Activated T-cell treated with anti-CD3 and anti-CD28 coated beads, Interleukin-2, amount 50 U/mL, for 72 hours (primary cell): ENCODE measurements at regions not wholly inside any gene's neighbourhood (a gene's known extent, or its start where the extent isn't known, plus 50 kb on each side); places are given as distances from the start of the nearest gene placed in this dataset.

Experiments used
- ATAC-seq, 2 donors: fragments of 150-1000 bp; cut with Tn5 transposase; replicated peaks in 1 of 2; 2 replicates each; pipeline ENCODE4 v1.10.0; 2021; ENCODE audit warnings: moderate library complexity in 2 of 2, mild to moderate bottlenecking in 1 of 2
- DNase-seq, 2 donors: peaks; one replicate each; pipeline ENCODE4 v3.0.0; 2021 to 2022; ENCODE audit warnings: mixed read lengths in 1 of 2
- H3K27ac Mint-ChIP-seq: one replicate; pipeline ENCODE4 v1.8.0; 2022; ENCODE audit warnings: mild to moderate bottlenecking, moderate library complexity, mixed read lengths
- H3K27me3 Mint-ChIP-seq: one replicate; pipeline ENCODE4 v1.8.0; 2022; ENCODE audit warnings: low read depth, mixed read lengths
- H3K36me3 Mint-ChIP-seq, 2 donors: one replicate each; pipeline ENCODE4 v1.8.0; 2022; ENCODE audit warnings: mixed read lengths in 2 of 2, mild to moderate bottlenecking in 1 of 2; ENCODE audit not compliant: insufficient read depth in 2 of 2
- H3K4me1 Mint-ChIP-seq: one replicate; pipeline ENCODE4 v1.8.0; 2022; ENCODE audit warnings: low read depth, mixed read lengths
- H3K4me3 Mint-ChIP-seq, 2 donors: one replicate each; pipeline ENCODE4 v1.8.0; 2022; ENCODE audit warnings: mild to moderate bottlenecking in 2 of 2, mixed read lengths in 2 of 2, moderate library complexity in 2 of 2
- H3K9me3 Mint-ChIP-seq, 2 donors: one replicate each; pipeline ENCODE4 v1.8.0; 2022; ENCODE audit warnings: mixed read lengths in 2 of 2

DNA sequence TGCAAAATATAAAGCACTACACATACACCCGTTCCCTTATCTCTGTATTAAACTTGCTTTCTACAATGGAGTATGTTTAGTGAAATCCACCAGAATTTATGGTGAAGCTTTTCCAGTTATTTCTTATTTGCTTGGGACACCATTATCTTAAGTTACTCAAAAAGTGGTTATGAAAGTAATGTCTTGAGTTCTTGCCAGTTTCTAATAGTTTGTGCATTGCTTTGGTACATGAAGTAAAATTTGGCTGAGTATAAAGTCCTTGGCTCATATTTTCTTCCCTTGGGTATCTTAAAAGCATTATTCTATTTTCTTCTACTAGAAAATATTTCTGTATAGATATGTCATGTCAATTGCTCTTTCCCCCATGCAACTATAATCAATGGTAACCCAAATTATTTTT, 85.2 kb downstream of the POLR1F start:
- no peaks in the 10 kb centered on the region for H3K4me1 Mint-ChIP-seq

DNA sequence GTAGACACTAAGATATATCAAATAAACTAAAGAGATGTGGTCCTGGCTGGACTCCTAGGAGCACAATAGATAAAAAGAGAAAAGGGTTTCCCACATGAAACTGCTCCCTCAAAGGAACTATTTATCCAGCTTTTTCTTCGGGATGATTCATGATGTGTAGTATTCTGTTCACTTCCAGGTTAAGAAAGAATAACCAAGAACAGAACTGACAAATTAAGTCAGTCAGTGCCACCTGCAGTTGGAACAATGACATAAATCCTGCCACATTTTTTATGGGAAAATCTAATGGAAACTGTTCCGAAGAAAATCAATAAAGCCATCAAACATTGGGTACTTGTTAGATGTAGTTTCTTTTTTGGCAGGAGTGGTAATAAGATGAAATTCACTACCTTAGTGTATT, 87.1 kb downstream of the POLR1F start:
- Mint-ChIP-seq H3K36me3 (no peaks in the 10 kb centered on the region), H3K4me1 (no peaks in the 10 kb centered on the region), H3K27ac (no peak overlapping the region), H3K4me3 (no peak overlapping the region), H3K9me3 (peaks cover 4 to 6% of the 10 kb centered on the region in 2 donors), H3K27me3 (no peaks in the 10 kb centered on the region)
- ATAC-seq (no peak), DNase-seq (no peak)

More for the DNA sequence above, 85.2 kb downstream of the POLR1F start:
- H3K4me3 Mint-ChIP-seq, result no peak overlapping the region
- DNase-seq, result no peak
- H3K27me3 Mint-ChIP-seq, result no peaks in the 10 kb centered on the region
- H3K36me3 Mint-ChIP-seq, result no peaks in the 10 kb centered on the region
- H3K9me3 Mint-ChIP-seq, result peaks cover 4 to 5% of the 10 kb centered on the region in 2 donors
- no peak overlapping the region for H3K27ac Mint-ChIP-seq
- no peak for ATAC-seq

DNA sequence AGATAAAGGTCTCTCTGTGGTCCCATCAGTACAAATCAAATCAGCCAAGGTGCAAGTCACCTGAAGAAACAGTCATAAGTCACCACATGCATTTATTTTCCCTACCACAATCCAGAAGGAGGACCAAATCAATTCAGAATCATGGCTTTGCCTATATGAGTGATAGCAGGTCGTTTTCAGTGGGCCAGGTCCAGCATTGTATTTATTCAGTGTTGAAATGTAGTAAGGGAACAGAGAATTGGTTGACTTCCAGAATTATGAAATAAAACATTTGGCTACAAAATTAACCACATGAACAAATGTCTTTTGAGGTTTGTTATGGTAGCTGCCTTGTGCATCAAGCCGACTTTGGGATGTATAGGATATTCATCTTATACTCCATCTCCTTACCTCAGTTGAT, 88.4 kb downstream of the POLR1F start:
- DNase-seq, result no peak
- H3K27ac Mint-ChIP-seq, result no peak overlapping the region
- H3K4me1 Mint-ChIP-seq, result no peaks in the 10 kb centered on the region
- H3K36me3 Mint-ChIP-seq, result no peaks in the 10 kb centered on the region
- H3K4me3 Mint-ChIP-seq, result no peak overlapping the region
- H3K27me3 Mint-ChIP-seq, result no peaks in the 10 kb centered on the region
- peaks cover 3 to 6% of the 10 kb centered on the region in 2 donors for H3K9me3 Mint-ChIP-seq
- ATAC-seq, result no peak

DNA sequence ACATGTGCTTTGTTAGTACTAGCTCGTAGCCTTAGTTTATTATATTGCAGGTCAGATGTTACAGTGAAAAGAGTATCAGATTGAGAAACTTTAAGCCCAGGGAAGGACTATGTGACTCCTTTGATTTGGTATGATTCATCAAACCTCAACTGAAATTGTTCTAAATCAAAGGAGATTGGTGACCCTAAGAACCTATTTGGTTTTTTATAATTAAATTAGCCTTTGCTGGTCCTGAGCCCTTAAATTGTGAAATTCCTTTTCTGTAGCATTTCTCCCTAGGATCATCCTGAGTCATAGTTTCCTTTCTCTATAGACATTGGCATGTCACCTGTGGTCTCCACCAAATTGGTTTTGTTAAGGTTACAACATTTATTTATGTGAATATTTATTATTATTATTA, 89.7 kb downstream of the POLR1F start:
- Mint-ChIP-seq H3K27ac (no peak overlapping the region), H3K4me3 (no peak overlapping the region), H3K36me3 (no peaks in the 10 kb centered on the region), H3K4me1 (no peaks in the 10 kb centered on the region), H3K9me3 (peaks cover 3 to 6% of the 10 kb centered on the region in 2 donors), H3K27me3 (no peaks in the 10 kb centered on the region)
- DNase-seq, result no peak
- ATAC-seq, result no peak

DNA sequence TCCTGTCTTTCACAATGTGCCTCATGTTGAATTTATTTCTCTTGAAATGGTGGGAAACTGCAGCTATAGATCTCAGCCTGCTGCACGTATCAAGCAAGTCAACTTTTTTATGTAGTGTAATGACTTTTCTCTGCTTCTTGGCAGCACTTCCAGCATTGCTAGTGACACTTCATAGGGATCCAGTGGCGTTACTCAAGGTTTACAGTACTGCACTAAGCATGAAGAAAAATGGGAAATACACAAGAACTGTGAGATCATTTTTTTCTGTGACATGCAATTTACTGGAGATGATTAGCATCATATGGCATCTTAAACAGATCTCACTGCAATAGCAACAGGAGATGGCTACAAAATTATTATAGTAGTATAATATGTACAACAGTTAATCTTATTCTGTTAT, 90.9 kb downstream of the POLR1F start:
- Mint-ChIP-seq H3K4me1 (no peaks in the 10 kb centered on the region), H3K27ac (no peak overlapping the region), H3K36me3 (no peaks in the 10 kb centered on the region), H3K27me3 (no peaks in the 10 kb centered on the region), H3K9me3 (peaks cover 2 to 4% of the 10 kb centered on the region in 2 donors), H3K4me3 (no peak overlapping the region)
- no peak for DNase-seq
- no peak for ATAC-seq

DNA sequence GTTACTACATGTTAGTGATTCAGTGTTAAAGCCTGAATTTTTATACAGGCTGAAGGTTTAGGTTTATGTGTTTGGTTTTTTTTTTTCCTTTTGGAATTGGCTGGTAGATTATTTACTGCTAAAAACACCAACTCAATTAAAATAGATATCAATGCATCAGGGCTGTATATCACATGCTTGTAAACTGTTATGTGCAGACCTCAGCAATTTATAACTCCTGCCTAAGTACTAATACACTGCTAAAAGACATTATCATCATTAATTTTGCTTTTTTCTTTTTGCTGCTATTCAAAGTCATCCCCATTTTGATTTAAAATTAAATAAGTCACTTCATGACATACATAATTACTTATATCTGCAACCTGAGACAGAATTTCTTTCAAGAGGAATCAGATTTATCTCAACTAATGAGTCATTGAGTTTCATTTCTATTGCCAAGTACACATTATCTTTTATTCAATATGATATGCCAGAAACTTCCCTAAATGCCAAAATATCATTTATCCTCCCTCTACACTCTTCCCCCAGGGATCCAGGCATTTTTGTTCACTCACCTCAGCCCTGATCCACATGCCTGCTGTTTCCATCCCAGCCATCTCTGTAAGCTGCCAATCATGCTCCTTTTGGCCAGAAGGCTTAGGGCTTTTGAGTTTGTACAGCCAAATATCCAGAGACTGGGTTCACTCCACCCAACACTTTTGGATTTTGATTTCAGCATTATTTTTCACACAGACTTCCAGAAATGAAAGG, 98.5 kb downstream of the POLR1F start:
- no peaks in the 10 kb centered on the region for H3K36me3 Mint-ChIP-seq
- no peak for ATAC-seq
- H3K27ac Mint-ChIP-seq, result no peak overlapping the region

DNA sequence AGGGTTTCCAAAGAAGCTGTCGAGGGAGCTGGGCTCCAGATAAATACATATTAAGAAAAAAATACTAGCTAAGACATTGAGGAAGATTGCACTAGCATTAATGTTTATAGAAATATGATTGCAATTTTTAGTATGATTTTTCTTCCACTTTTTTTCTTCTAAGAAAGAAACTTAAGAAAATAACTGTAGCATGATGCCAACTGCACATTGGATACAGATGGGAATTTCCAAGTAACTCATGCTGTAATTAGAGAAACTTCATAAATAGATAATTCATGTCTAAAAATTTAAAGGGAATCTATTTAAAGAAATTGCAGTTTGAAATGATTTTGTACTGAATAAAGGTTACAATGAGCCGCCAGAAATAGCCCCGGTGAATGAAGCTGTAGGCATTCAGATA, 119.4 kb downstream of the POLR1F start:
- no peaks in the 10 kb centered on the region for H3K36me3 Mint-ChIP-seq
- H3K27me3 Mint-ChIP-seq, result no peaks in the 10 kb centered on the region
- H3K27ac Mint-ChIP-seq, result no peak overlapping the region
- peaks cover 0 to 6% of the 10 kb centered on the region in 2 donors for H3K9me3 Mint-ChIP-seq
- ATAC-seq (no peak), DNase-seq (no peak)
- no peaks in the 10 kb centered on the region for H3K4me1 Mint-ChIP-seq
- no peak overlapping the region for H3K4me3 Mint-ChIP-seq

More for the DNA sequence above, 98.5 kb downstream of the POLR1F start:
- Mint-ChIP-seq H3K9me3 (peaks cover 0 to 2% of the 10 kb centered on the region in 2 donors), H3K27me3 (no peaks in the 10 kb centered on the region), H3K4me3 (no peak overlapping the region), H3K4me1 (no peaks in the 10 kb centered on the region)
- no peak for DNase-seq

DNA sequence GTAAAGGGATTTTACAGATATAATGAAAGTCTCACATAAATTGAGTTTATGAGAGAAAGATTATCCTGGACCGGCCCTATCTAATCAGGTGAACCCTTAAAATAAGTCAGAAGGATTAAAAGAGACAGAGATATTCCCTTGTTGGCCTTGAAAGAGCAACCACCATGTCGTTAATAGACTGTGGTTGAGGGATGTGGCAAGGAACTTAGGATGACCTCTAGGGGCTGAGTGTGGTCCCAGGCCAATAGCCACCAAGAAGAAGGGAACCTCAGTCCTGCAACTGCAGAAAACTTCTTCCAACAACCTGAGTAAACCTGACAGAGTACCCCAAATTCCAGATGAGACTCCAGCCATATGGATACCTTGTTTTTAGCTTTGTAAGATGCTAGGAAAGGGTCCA, 121.5 kb downstream of the POLR1F start:
- DNase-seq, result no peak
- Mint-ChIP-seq H3K27ac (no peak overlapping the region), H3K4me3 (no peak overlapping the region), H3K4me1 (no peaks in the 10 kb centered on the region), H3K9me3 (no peaks in the 10 kb centered on the region), H3K27me3 (no peaks in the 10 kb centered on the region), H3K36me3 (no peaks in the 10 kb centered on the region)
- no peak for ATAC-seq

DNA sequence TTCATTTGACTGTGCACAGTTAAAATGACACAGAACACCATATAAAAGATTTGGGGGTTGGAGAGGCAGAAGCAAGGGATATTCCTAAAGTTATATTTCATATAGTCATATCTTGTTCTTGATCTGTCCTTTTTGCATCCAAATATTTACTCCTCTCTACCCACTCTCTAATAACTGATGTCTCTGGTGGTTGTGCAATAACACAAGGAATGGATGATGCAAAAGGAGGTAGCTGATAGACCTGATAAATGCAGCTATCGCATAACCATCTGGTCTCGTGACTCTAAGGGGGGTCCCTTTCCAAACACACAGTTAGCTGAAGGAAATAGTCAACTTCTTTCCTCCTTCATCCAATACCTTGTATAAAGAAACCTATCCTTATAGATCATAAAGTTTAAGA, 123.1 kb downstream of the POLR1F start:
- Mint-ChIP-seq H3K27me3 (no peaks in the 10 kb centered on the region), H3K36me3 (no peaks in the 10 kb centered on the region), H3K4me1 (no peaks in the 10 kb centered on the region), H3K9me3 (no peaks in the 10 kb centered on the region), H3K27ac (no peak overlapping the region), H3K4me3 (no peak overlapping the region)
- no peak for DNase-seq
- no peak for ATAC-seq

DNA sequence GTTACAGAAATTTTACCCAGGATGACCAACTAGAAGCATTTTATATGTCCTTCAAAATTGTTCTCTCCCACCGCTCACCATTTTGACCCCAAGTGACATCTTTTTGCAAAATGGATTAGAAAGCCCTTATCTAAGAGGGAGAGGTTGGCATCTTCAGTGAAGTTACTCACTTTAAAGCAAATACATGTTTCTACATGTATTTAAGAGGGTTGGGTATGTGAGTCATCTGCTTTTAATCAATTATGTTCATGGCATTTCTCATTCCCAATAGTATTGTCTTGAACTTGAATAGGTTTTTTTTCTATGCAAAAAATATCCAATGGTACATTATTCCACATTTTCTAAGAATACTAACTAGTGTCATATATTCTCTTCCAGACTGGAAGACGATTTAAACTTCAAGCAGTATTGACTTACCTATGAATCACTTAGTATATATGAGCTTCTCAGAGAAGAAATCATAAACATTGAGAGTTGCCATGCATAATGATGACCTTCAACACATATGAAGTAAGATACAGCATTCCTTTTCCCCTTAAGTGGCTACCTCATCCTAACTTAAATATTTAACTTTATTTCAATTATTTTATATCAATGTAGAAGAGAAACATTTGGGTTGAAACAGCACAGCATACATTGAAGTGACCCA, 132.8 kb downstream of the POLR1F start:
- Mint-ChIP-seq H3K27me3 (no peaks in the 10 kb centered on the region), H3K27ac (no peak overlapping the region)
- DNase-seq, result no peak

DNA sequence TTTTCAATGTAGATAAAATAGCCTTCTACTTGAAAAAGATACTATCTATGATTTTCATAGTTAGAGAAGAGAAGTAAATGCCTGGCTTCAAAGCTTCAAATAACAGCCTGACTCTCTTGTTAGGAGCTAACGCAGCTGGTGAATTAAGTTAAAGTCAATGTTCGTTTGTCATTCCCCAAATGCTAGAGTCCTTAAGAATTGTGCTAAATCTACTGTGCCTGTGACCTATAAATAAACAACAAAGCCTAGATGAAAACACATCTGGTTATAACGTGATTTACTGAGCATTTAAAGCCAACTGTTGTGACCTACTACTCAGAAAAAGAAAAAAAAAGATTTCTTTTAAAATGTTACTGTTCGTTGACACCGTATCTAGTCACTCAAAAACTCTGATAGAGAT, 134.7 kb downstream of the POLR1F start:
- DNase-seq (no peak), ATAC-seq (no peak)
- Mint-ChIP-seq H3K4me1 (no peaks in the 10 kb centered on the region), H3K36me3 (no peaks in the 10 kb centered on the region), H3K4me3 (no peak overlapping the region), H3K9me3 (peaks cover 5 to 7% of the 10 kb centered on the region in 2 donors), H3K27ac (no peak overlapping the region), H3K27me3 (no peaks in the 10 kb centered on the region)

More for the DNA sequence above, 132.8 kb downstream of the POLR1F start:
- no peak for ATAC-seq
- H3K36me3 Mint-ChIP-seq, result no peaks in the 10 kb centered on the region
- H3K4me1 Mint-ChIP-seq, result no peaks in the 10 kb centered on the region
- H3K4me3 Mint-ChIP-seq, result no peak overlapping the region
- peaks cover 2 to 3% of the 10 kb centered on the region in 2 donors for H3K9me3 Mint-ChIP-seq

DNA sequence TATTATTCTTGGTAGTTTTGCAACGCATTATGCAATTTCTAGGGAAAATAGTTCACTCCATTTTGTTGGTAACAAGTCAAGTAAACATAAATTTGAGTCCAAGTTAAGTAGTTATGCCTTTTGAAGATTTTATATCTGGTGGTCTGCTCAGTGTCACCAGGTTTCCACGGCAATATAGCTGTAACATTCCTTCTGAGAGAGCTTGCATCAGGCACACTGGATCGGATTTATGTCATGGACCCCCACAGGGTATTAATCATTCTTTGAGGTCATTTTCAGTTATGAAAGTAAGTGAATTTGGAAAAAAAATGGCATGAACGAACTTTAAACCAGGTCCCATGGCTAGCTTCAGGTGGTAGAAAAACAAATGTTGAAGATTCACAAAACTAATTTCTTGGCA, 136.3 kb downstream of the POLR1F start:
- Mint-ChIP-seq H3K4me3 (no peak overlapping the region), H3K27ac (no peak overlapping the region), H3K4me1 (no peaks in the 10 kb centered on the region), H3K36me3 (no peaks in the 10 kb centered on the region), H3K9me3 (peaks cover 5 to 7% of the 10 kb centered on the region in 2 donors), H3K27me3 (no peaks in the 10 kb centered on the region)
- ATAC-seq, result no peak
- no peak for DNase-seq

DNA sequence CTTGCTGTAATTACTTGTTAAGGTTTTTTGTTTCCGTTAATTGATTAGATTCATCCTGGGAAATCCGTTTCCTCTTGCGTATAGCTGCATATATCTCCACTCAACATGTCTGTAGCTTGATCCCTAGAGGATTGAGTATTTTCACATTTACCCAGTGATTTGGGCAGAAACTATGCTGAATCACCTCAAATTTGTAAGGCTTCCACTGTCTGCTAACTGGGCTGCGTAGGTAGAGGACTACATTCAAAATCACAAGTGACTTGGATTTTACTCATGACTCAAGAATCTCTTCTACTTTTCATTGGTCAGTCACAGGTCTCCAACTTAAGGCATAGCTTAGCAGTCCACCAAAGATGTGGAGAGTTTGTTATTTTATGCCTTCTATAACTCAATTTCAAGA, 141.8 kb downstream of the POLR1F start:
- Mint-ChIP-seq H3K27ac (no peak overlapping the region), H3K9me3 (peaks cover 7 to 10% of the 10 kb centered on the region in 2 donors), H3K4me3 (no peak overlapping the region), H3K36me3 (no peaks in the 10 kb centered on the region), H3K4me1 (no peaks in the 10 kb centered on the region), H3K27me3 (no peaks in the 10 kb centered on the region)
- no peak for DNase-seq
- ATAC-seq, result no peak

DNA sequence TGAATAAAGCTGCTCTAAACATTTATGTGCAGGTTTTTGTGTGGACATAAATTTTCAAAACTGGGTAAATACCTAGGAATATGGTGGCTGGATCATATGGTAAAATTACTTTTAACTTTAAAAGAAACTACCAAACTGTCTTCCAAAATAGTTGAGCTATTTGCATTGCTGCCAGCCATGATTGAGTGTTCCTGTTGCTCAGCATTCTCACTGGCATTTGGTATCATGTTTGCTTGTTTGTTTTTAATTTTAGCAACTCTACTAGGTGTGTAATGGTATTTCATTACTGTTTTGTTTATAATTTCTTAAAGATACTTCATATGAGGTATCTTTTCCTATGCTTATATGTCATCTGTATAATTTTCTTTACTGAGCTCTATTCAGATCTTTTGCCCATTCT, 143.2 kb downstream of the POLR1F start:
- Mint-ChIP-seq H3K27ac (no peak overlapping the region), H3K4me3 (no peak overlapping the region), H3K36me3 (no peaks in the 10 kb centered on the region), H3K9me3 (peaks cover 12 to 13% of the 10 kb centered on the region in 2 donors), H3K27me3 (no peaks in the 10 kb centered on the region), H3K4me1 (no peaks in the 10 kb centered on the region)
- DNase-seq (no peak), ATAC-seq (no peak)
